T-helper 17 cell (primary cell): ENCODE measurements at regions not wholly inside any gene's neighbourhood (a gene's known extent, or its start where the extent isn't known, plus 50 kb on each side); places are given as distances from the start of the nearest gene placed in this dataset.

Experiments
- ATAC-seq: fragments of 150-1000 bp; cut with Tn5 transposase; 2 replicates; pipeline ENCODE4 v1.10.0; 2021; ENCODE audit warnings: mild to moderate bottlenecking, moderate library complexity
- DNase-seq, 3 donors: peaks; one replicate each; pipeline versions ENCODE4 v3.0.0 to v3.0.0-alpha.2; 2020 to 2021
- H3K9me3 ChIP-seq: one replicate; pipeline ENCODE4 v1.7.0; 2013; ENCODE audit warnings: low read length, mild to moderate bottlenecking; ENCODE audit not compliant: control insufficient read depth, poor library complexity, severe bottlenecking
- H3K27ac Mint-ChIP-seq: one replicate; pipeline ENCODE4 v1.8.0; 2022; ENCODE audit warnings: mild to moderate bottlenecking, moderate library complexity, mixed read lengths
- H3K27me3 Mint-ChIP-seq: one replicate; pipeline ENCODE4 v1.8.0; 2022; ENCODE audit warnings: mixed read lengths
- H3K36me3 Mint-ChIP-seq: one replicate; pipeline ENCODE4 v1.8.0; 2022; ENCODE audit warnings: low read depth, mixed read lengths
- H3K4me1 Mint-ChIP-seq: one replicate; pipeline ENCODE4 v1.8.0; 2022; ENCODE audit warnings: mild to moderate bottlenecking, mixed read lengths
- H3K4me3 Mint-ChIP-seq: one replicate; pipeline ENCODE4 v1.8.0; 2022; ENCODE audit warnings: mild to moderate bottlenecking, moderate library complexity, mixed read lengths

- H3K27ac Mint-ChIP-seq, result no peak overlapping the region
- no peak overlapping the region for H3K4me3 Mint-ChIP-seq
- no peaks in the 10 kb centered on the region for H3K9me3 ChIP-seq
- no peak for DNase-seq
- H3K27me3 Mint-ChIP-seq, result peaks cover 4% of the 10 kb centered on the region
- peaks cover 19% of the 10 kb centered on the region for H3K4me1 Mint-ChIP-seq
- H3K36me3 Mint-ChIP-seq, result no peaks in the 10 kb centered on the region
- no peak for ATAC-seq
Measured at GRCh38 chr22:19574247-19574646, 50.0 kb upstream of the CLDN5 start.

- Mint-ChIP-seq H3K36me3 (no peaks in the 10 kb centered on the region), H3K4me1 (peaks cover 29% of the 10 kb centered on the region), H3K4me3 (peak overlapping the region; percentile 58), H3K27ac (peak overlapping the region; percentile 78), H3K27me3 (peaks cover 4% of the 10 kb centered on the region)
- ATAC-seq (peak; percentile 86), DNase-seq (no peak)
- H3K9me3 ChIP-seq, result no peaks in the 10 kb centered on the region
Measured at GRCh38 chr22:19576460-19577421, 52.5 kb upstream of the CLDN5 start.

DNA sequence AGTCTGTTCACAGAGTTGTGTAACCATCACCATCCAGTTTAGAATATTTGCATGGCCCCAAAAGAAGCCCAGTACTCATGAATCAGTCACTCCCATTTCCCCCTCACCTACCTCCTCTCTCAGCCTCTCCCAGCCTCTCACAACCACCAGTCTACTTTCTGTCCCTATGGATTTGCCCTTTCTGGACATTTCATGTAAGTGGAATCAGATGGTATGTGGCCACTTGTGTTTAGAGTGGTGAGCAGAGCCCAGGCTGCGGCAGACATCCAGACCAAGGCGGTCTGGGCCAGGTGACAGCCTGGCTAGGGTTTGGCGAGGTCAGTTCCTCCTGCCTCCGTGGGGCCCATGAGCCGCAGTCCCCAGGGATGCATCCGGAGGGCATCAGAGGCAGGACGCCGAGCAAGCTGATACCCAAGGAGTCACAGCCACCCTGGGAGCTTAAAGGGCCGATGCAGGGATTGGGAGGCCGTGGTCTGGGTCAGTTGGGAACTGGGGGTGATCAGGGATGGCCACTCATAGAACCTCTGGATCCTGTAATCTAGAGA, 53.3 kb upstream of the CLDN5 start:
- H3K4me1 Mint-ChIP-seq, result peaks cover 29% of the 10 kb centered on the region
- H3K27ac Mint-ChIP-seq, result peak overlapping the region; percentile 78
- ATAC-seq (no peak), DNase-seq (no peak)
- peak overlapping the region; percentile 58 for H3K4me3 Mint-ChIP-seq
- no peaks in the 10 kb centered on the region for H3K9me3 ChIP-seq
- H3K27me3 Mint-ChIP-seq, result peaks cover 4% of the 10 kb centered on the region
- H3K36me3 Mint-ChIP-seq, result no peaks in the 10 kb centered on the region

- peaks cover 4% of the 10 kb centered on the region for H3K27me3 Mint-ChIP-seq
- H3K9me3 ChIP-seq, result no peaks in the 10 kb centered on the region
- H3K27ac Mint-ChIP-seq, result peak overlapping the region; percentile 88
- no peak for DNase-seq
- no peak for ATAC-seq
- no peak overlapping the region for H3K4me3 Mint-ChIP-seq
- H3K4me1 Mint-ChIP-seq, result peaks cover 29% of the 10 kb centered on the region
- H3K36me3 Mint-ChIP-seq, result no peaks in the 10 kb centered on the region
Measured at GRCh38 chr22:19578180-19579004, 54.2 kb upstream of the CLDN5 start.

- Mint-ChIP-seq H3K27ac (peak overlapping the region; percentile 88), H3K4me3 (no peak overlapping the region), H3K4me1 (peaks cover 29% of the 10 kb centered on the region), H3K36me3 (no peaks in the 10 kb centered on the region), H3K27me3 (no peaks in the 10 kb centered on the region)
- DNase-seq, result no peak
- ATAC-seq, result no peak
- no peaks in the 10 kb centered on the region for H3K9me3 ChIP-seq
Measured at GRCh38 chr22:19579115-19579811, 55.1 kb upstream of the CLDN5 start.

- peaks cover 29% of the 10 kb centered on the region for H3K4me1 Mint-ChIP-seq
- no peaks in the 10 kb centered on the region for H3K36me3 Mint-ChIP-seq
- H3K9me3 ChIP-seq, result no peaks in the 10 kb centered on the region
- H3K4me3 Mint-ChIP-seq, result peak overlapping the region; percentile 53
- H3K27ac Mint-ChIP-seq, result peak overlapping the region; percentile 88
- no peaks in the 10 kb centered on the region for H3K27me3 Mint-ChIP-seq
- peak; percentile 44 for ATAC-seq
- no peak for DNase-seq
Measured at GRCh38 chr22:19579880-19580279, 55.7 kb upstream of the CLDN5 start.

DNA sequence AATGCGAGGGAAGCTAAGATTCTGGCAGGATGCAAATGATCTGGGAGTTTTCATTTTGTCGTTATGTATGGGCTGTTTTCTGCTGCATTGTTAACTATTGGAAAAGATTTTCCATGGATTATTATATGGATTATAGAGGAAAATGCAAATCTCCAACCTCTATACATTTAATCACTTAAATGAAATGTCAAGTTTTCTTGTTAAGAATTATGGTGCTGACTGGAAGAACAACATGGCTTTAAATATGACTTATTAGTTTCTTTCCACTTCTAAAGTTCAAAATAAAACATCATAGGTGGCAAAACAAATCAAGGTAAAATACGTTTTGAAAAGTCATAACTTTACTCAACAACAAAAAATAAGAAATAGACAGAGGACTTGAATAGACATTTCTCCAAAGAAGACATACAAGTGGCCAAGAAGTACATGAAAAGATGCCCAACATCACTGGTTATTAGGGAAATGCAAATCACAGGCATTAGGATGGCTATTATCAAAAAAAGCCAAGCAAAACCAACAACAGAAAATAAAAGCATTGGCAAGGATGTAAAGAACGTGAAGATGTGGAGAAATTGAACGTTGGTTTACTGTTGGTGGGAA, 56.2 kb upstream of the CLDN5 start:
- peaks cover 31% of the 10 kb centered on the region for H3K4me1 Mint-ChIP-seq
- peak overlapping the region; percentile 88 for H3K27ac Mint-ChIP-seq
- H3K36me3 Mint-ChIP-seq, result no peaks in the 10 kb centered on the region
- DNase-seq (no peak), ATAC-seq (no peak)
- peak overlapping the region; percentile 53 for H3K4me3 Mint-ChIP-seq
- H3K27me3 Mint-ChIP-seq, result no peaks in the 10 kb centered on the region
- H3K9me3 ChIP-seq, result no peaks in the 10 kb centered on the region

DNA sequence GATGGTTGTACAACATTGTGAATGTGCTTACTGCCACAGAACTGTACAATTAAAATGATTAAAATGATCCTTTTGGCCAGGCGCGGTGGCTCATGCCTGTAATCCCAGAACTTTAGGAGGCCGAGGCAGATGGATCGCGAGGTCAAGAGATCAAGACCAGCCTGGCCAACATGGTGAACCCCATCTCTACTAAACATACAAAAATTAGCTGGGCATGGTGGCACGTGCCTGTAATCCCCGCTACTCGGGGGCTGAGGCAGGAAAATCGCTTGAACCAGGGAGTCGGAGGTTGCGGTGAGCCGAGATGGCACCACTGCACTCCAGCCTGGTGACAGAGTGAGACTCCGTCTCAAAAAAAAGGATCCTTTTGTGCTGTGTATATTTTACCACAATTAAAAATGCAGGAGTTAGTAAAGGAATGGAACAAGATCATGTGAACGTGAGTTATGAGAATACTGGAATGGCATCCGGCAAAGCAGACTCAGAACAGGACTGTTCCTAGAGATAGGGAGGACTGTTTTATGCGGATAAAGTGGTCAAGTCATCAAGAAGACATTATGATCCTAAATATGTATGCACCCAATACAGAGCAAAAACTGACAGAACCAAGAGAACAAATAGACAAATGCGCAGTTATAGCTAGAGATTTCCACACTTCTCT, 58.0 kb upstream of the CLDN5 start:
- no peaks in the 10 kb centered on the region for H3K9me3 ChIP-seq
- H3K27me3 Mint-ChIP-seq, result no peaks in the 10 kb centered on the region
- H3K27ac Mint-ChIP-seq, result no peak overlapping the region
- no peaks in the 10 kb centered on the region for H3K36me3 Mint-ChIP-seq
- H3K4me3 Mint-ChIP-seq, result no peak overlapping the region
- H3K4me1 Mint-ChIP-seq, result peaks cover 29% of the 10 kb centered on the region
- no peak for DNase-seq
- no peak for ATAC-seq

DNA sequence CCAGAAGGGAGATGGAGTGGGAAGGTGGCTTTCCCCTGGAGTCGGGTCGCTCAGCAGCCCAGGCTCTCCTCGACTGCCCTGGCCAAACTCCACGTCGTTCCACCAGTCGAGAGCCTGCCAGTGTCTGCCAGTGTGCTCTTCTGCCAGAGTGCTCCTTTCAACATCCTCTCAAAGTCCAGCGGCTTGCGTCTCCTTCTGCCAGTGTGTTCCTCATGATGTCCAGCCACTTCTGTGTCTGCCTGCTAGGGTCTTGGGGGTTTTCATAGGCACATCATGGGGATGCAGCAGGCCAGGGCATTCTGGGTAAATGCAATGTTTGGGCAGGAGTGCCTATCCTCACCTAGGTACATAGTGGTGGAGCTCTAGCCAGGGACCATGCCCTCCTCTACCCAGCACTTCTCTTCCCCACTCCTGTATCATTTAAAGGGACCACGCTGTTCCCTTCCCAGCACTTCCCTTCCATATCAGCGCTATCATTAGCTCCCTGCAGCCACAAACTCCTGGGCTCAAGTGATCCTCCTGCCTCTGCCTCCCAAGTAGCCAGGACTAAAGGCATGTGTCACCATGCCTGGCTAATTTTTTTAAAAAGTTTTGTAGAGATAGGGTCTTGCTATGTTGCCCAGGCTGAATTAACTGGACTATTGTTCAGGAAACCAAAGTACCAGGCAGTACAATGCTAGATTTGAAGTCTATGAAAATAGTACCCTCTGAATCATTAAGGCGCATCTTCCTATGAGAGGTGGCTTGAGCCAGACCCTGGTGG, 62.9 kb upstream of the CLDN5 start:
- no peak for ATAC-seq
- Mint-ChIP-seq H3K27me3 (peaks cover 10% of the 10 kb centered on the region), H3K36me3 (peaks cover 4% of the 10 kb centered on the region), H3K4me3 (no peak overlapping the region), H3K27ac (no peak overlapping the region), H3K4me1 (peaks cover 3% of the 10 kb centered on the region)
- no peak for DNase-seq
- H3K9me3 ChIP-seq, result no peaks in the 10 kb centered on the region

DNA sequence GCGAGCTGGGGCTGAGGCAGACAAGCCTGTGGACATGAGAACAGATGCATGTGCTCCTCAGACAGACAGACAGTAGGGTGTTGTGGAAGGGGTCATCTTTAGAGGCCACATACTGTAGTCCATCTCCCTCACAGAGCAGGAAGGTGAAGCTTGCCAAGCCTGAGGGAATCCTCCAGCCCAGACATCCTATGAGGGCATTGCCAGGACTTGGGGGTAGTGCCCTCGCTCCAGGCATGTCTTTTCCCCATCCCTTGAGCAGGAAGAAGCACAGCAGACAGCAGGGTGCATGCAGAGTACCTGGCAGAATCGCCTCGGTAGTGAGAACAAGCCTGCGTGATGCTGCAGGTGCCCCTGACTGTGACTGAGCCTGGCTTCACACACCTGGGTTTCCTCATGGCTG, 66.5 kb upstream of the CLDN5 start:
- H3K27ac Mint-ChIP-seq, result no peak overlapping the region
- no peak for ATAC-seq

DNA sequence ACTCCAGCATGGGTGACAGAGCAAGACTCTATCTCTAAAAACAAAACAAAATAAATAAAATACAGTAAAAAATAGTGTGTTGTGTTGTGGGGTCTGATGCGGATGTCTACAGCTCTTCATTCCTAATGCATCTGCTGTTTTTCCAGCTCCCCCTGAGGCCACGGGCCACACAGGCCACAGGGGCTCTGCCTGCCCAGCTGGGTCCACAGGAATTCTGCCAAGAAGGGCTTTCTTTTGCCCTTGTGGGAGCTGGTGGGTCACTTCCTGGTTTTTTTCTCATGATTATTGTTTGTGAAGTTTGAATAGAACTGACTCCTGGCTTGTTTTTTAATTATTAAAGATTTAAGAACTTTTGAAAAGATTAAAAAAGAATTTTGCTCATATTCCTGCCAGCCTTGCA, 67.4 kb upstream of the CLDN5 start:
- Mint-ChIP-seq H3K27ac (no peak overlapping the region), H3K4me3 (no peak overlapping the region), H3K4me1 (peaks cover 9% of the 10 kb centered on the region), H3K36me3 (peaks cover 4% of the 10 kb centered on the region), H3K27me3 (peaks cover 10% of the 10 kb centered on the region)
- no peak for ATAC-seq
- H3K9me3 ChIP-seq, result no peaks in the 10 kb centered on the region
- DNase-seq, result no peak

More for the DNA sequence above, 66.5 kb upstream of the CLDN5 start:
- Mint-ChIP-seq H3K4me1 (peaks cover 10% of the 10 kb centered on the region), H3K27me3 (peaks cover 10% of the 10 kb centered on the region), H3K4me3 (no peak overlapping the region), H3K36me3 (peaks cover 4% of the 10 kb centered on the region)
- H3K9me3 ChIP-seq, result no peaks in the 10 kb centered on the region
- no peak for DNase-seq
